CD4-positive, alpha-beta T cell treated with Interleukin-4 for 1 hour (primary cell): ENCODE measurements at regions not wholly inside any gene's neighbourhood (a gene's known extent, or its start where the extent isn't known, plus 50 kb on each side); places are given as distances from the start of the nearest gene placed in this dataset.

Source experiments
- DNase-seq, 2 donors: peaks; one replicate each; pipeline ENCODE4 v3.0.0-alpha.2; 2020 to 2022

GRCh38 chr4:20412072-20412471, 160.4 kb downstream of the SLIT2 start:
- DNase-seq: no peak

DNA sequence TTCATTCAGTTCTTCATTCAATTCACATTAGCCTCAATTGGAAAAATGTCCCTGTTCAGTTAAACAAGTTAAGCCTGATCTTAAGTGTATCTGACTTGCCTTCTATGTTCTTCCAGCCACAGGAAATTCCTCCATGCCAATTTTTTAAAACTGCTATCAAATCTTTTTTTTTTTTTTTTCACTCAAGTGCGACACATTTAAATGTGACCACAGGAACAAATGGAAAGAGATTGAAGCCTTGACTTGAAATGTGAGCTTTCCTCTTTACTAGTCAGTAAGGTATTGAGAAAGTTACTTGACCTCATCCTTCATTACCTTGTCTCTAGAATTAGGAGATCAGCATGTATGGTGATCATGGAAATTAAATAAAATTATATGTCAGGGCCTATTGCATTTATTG, 165.1 kb downstream of the SLIT2 start:
- no peak for DNase-seq

DNA sequence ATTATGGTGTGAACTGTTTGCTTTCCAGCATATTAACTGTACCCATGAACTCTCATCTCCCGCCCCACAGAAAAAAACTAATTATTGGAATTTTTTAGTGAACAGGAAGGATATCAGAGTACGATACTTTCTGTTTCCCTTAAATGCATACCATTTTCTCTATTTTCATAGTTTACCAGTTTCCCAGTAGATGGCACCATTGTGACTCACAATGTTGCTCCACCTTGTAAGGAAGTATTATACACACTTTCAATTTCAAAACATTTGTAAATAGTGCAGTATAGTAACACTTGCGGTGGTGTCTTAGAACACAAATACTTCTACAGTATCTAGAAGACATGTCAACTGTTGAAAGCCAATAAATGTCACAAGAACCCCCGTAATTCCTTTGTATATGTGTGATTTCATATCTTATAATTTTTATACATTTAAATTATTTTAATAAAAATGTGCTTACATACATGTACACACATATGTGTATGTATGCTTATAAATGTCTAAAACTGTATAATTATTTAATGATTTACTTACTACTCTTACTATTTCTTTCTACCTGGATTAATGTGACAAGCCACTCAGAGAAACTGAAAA, 167.3 kb downstream of the SLIT2 start:
- peak in 1 of 2 donors; percentile 59 for DNase-seq

GRCh38 chr4:20420916-20421602, 169.4 kb downstream of the SLIT2 start:
- DNase-seq: no peak

GRCh38 chr4:20421603-20421985, 169.9 kb downstream of the SLIT2 start:
- no peak for DNase-seq

DNA sequence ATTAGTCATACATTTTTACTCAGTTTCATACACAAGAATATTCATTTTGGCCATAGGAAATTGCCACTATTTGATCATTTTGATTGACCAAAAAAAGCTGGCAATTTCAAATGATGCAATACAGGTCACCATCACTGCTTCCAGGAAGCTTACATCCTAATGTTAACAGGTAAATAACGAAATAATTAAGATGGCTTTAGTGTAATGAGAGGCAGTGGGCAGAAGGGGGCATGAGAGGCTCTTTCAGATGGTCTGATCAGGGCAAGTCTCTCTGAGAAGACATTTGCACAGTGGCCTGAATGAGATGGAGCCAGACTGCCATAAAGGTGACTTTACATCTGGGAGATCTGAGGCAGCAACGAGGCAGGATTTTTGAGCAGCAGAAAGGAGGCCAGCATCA, 170.7 kb downstream of the SLIT2 start:
- DNase-seq: peak; percentile 12 to 39

GRCh38 chr4:20423420-20423819, 171.7 kb downstream of the SLIT2 start:
- no peak for DNase-seq

- no peak for DNase-seq
Measured at GRCh38 chr4:20426028-20426427, 174.3 kb downstream of the SLIT2 start.

DNA sequence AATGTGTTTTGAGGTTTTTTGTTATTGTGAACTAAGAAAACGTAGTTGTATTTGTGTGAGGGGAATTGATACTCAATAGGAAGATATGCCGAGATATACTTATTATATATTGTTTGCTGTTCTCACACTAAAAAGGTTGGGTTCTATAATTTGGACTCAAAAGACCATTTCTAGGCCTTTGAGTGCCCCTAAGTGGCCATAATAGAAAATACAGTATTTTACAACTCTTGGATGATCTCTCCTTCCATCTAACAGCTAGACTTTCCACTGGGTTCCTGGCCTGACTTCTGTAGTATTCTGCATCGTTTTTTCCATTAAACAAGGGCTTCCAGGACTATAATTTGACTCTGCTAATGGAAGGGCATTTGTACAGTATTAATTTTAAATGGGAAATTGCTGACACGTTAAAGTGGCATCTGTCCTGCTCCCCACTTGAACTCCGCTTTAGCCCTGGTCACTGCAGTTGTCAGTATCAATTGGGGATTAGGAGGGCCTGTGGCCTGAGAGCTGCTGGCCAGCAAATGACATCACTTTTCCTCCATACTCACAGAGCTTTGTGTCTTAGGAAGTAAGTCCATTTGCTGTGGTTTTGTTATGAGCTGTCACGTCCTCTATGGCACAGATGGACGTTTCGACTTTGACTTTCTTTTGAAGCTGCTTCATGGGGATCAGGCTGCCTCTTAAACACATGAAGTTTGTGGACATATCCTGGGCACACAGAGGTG, 176.9 kb downstream of the SLIT2 start:
- DNase-seq: no peak

- no peak for DNase-seq
Measured at GRCh38 chr4:20430259-20430941, 178.7 kb downstream of the SLIT2 start.

DNA sequence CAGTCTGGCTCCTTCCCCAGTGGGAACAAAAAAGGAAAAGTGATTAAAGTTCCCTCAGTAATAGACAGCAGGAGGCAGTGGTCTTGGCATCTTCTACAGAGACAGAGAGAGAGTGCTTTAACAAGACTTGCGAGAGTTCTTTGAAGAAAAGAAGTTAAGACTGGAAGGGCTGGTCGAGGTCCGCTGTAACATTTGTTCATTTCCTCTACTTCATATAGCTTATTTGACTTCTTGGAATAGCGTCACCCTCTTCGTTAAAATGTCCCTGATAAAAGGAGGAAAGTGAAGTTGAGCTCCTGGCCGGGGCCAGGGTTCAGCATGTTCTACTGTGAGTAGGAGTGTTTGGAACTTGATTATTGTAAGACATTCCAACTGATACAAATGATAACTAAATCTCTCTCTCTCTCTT, 179.8 kb downstream of the SLIT2 start:
- DNase-seq: no peak

GRCh38 chr4:20432088-20432487, 180.4 kb downstream of the SLIT2 start:
- DNase-seq: no peak

DNA sequence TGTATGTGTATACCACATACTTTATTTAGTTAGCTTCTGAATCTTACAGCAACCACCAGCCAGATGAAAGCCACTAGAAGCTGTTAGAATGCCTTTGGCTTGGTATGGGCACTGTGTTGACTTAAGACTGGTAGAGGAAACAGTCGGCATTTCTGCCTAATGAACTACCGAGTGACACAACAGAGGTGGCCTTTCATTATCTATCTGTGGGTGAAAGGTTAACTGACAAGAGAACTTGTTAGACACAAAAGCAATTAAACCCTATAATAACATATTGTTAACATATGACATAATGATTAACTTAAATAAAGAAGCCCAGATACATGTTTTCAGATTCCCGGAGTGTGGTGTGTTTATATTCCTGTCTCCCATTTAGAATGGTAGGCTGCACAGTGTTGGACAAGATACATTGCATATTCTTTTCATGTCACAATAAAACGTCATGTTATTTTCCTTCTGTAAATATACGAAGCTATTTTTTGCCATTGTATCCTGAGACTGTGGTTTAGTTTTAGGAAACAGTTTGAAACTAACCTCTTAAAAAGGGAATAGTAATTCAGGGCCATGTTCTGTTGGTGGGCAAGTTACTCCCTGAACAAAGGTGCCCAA, 181.5 kb downstream of the SLIT2 start:
- no peak for DNase-seq

DNA sequence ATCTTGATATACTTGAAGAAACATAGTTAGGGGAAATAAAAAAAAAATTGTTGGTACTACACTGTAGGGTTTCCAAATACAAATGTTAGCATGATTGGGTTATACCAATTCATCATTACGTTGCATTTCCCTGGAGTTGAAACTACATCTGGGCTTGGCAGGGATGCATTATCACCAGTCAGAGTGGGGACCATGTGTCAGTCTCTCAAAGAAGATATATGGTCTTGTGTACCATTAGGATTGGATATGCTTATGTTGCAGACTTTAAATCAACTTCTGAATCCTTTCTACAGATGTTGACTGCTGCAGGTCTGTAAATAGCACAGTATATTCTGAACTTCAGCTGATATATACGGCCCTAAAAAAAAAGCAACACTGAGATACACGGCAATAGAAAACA, 188.5 kb downstream of the SLIT2 start:
- DNase-seq: no peak

DNA sequence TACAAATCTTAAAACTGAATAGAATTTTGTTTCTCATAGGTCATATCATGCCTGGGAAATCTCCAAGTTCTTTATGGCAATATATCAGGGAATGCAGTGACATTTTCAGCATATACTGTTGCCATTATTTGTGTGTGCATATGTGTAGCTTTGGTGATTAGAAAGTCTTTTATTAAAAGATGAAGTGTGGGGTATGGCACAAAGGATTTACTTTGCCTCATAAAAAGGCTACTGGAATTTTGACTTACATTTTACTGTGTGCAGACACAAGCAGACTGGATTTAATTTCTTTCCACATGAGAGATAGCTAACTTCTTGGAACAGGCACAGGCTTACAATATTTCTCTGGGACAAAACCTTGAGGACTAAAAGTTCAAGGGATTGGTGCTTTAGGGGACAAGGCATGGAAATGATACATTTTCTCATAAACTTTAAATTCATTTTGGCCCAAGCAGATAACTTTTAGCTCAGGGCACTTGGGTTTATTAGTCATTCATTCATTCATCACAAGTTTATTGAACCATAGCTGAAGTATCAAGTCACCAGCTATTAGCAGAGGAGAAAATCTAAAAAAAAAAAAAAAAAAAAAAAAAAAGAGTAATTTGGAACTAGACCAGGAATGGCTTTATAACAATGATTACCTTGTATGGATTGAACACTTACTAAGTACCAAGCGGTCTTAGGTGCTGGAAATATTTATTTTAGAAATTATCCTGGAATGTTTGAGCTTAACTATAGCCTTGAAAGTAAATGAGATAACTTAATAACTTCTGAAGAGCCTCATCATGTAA, 191.5 kb downstream of the SLIT2 start:
- DNase-seq: no peak

DNA sequence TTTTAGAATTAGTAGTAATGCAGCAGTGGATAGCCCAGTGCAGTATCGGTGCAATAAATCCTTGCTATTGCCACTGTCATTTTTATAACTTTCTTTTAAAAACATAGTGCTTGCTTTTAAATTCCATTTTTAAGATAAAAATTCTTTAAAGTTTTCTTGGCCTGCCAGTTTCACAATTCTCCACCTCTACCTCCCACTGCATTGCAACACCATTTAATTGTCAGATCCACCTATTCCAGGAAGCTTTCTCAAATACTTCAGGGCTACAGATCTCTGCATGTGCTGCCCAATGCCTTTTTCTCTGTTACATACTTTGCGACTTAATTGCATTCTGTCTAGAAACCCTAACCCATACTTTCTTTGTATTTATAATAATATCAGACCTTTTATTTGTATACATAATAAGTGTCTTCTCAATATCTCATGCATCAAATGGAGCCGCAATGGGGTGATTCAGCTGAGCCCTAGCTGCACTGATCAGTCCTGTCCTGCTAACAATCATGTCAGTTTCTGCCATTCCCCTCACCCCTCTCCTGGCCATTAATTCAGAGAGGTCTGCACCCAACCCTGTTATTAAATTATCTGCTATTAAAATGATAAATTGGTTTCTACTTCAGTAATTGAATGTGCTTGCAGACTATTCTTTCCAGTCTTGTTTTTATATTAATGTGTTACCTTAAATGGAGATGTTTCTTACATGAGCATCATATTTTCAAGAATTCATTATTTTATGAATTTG, 193.1 kb downstream of the SLIT2 start:
- no peak for DNase-seq

- no peak for DNase-seq
Measured at GRCh38 chr4:20445933-20446723, 194.4 kb downstream of the SLIT2 start.

GRCh38 chr4:20447103-20447502, 195.4 kb downstream of the SLIT2 start:
- no peak for DNase-seq

GRCh38 chr4:20451986-20452385, 200.3 kb downstream of the SLIT2 start:
- DNase-seq: no peak

- DNase-seq: no peak
Measured at GRCh38 chr4:20454515-20454914, 202.8 kb downstream of the SLIT2 start.

DNA sequence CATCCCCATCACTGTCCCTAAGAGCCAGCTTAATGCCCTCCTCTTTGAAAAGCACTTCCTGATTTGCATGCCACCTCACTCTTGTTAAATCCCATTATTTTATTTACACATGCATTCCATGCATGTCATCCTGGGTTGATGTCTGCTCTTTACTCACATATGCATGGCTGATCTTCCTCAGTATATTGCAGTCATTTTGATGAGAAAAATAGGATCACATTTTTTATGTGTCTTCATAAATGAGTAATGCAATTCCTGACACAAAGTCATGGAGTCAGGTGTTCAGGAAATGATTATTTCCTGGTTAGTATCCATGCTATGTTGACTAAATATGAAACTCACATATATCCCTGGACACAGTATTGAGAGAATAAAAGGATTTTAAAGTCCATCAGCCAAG, 204.7 kb downstream of the SLIT2 start:
- no peak for DNase-seq
